Left lung (tissue), 4 donors: ENCODE measurements at regions not wholly inside any gene's neighbourhood (a gene's known extent, or its start where the extent isn't known, plus 50 kb on each side); places are given as distances from the start of the nearest gene placed in this dataset.

Experiments
- ATAC-seq: fragments of 200-7000 bp; cut with Tn5 transposase; one replicate; pipeline ENCODE4 v1.9.1; 2020; ENCODE audit warnings: moderate library complexity
- DNase-seq, 4 donors: peaks; one replicate each; pipeline ENCODE4 v3.0.0-alpha.2; 2013 to 2020
- H3K27ac ChIP-seq, 2 donors: fragments of 200-600 bp; sonication (generic) in 1 of 2; one replicate each; pipeline versions ENCODE4 v1.5.0 to v1.8.0; 2020 to 2021
- H3K27me3 ChIP-seq, 2 donors: fragments of 200-600 bp; sonication (generic) in 1 of 2; one replicate each; pipeline versions ENCODE4 v1.5.0 to v1.8.0; 2020 to 2021
- H3K36me3 ChIP-seq, 2 donors: fragments of 200-600 bp; sonication (generic) in 1 of 2; one replicate each; pipeline versions ENCODE4 v1.5.0 to v1.8.0; 2020 to 2021
- H3K4me1 ChIP-seq, 2 donors: fragments of 200-600 bp; one replicate each; pipeline ENCODE4 v1.8.0; 2021
- H3K4me3 ChIP-seq, 2 donors: fragments of 200-600 bp; sonication (generic) in 1 of 2; one replicate each; pipeline versions ENCODE4 v1.5.0 to v1.8.0; 2020 to 2021; ENCODE audit warnings: mild to moderate bottlenecking in 1 of 2
- H3K9me3 ChIP-seq, 2 donors: fragments of 200-600 bp; sonication (generic) in 1 of 2; one replicate each; pipeline versions ENCODE4 v1.5.0 to v1.8.0; 2020 to 2021
- intact Hi-C, 2 donors: fragments of 100-400 bp; cut with DNase I; formaldehyde crosslinking; loops; one replicate each; pipeline versions ENCODE4 v1.11.2 to v1.14.2; 2022
- TF ChIP-seq, protein P1 (sequence below), 2 donors: fragments of 200-600 bp; sonication (generic) in 1 of 2; IDR thresholded peaks; one replicate each; pipeline versions ENCODE4 v1.5.0 to v1.8.0; 2021; ENCODE audit warnings: antibody characterized with exemption in 2 of 2
- donor health status: DM: no; HTN: yes; CAD: no.
- donor health status: DM: no; HTN: no; CAD: no.

DNA sequence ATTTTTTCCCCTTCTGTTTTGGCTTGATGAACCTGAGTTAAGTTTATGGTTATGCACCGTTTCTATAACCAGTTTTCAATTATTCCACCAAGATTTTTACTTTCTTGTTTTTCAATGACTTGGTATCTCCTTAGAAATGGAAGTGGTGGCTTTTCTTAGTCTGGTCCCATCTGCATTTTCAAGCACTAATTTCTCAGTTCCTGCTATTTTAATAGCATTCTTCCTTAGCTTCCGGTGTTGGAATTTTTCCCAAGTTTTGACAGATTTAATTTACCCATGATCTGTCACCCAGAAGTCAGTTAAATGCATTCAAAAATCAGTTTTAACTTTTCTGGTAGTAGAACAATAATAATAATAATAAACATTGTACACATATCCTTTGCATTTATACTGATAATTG lies 184.6 kb upstream of the OLFM3 start:
- no peak overlapping the region for H3K4me3 ChIP-seq
- intact Hi-C loops = no loop called here
- no peak for ATAC-seq
- no peaks in the 10 kb centered on the region for H3K4me1 ChIP-seq
- no peaks in the 10 kb centered on the region for H3K27me3 ChIP-seq
- TF ChIP-seq, protein P1, sequence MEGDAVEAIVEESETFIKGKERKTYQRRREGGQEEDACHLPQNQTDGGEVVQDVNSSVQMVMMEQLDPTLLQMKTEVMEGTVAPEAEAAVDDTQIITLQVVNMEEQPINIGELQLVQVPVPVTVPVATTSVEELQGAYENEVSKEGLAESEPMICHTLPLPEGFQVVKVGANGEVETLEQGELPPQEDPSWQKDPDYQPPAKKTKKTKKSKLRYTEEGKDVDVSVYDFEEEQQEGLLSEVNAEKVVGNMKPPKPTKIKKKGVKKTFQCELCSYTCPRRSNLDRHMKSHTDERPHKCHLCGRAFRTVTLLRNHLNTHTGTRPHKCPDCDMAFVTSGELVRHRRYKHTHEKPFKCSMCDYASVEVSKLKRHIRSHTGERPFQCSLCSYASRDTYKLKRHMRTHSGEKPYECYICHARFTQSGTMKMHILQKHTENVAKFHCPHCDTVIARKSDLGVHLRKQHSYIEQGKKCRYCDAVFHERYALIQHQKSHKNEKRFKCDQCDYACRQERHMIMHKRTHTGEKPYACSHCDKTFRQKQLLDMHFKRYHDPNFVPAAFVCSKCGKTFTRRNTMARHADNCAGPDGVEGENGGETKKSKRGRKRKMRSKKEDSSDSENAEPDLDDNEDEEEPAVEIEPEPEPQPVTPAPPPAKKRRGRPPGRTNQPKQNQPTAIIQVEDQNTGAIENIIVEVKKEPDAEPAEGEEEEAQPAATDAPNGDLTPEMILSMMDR (IDR thresholded peaks at IDR 0.05) = no peak
- no peak for DNase-seq
- H3K9me3 ChIP-seq = no peaks in the 10 kb centered on the region
- H3K27ac ChIP-seq = no peak overlapping the region
- no peaks in the 10 kb centered on the region for H3K36me3 ChIP-seq

DNA sequence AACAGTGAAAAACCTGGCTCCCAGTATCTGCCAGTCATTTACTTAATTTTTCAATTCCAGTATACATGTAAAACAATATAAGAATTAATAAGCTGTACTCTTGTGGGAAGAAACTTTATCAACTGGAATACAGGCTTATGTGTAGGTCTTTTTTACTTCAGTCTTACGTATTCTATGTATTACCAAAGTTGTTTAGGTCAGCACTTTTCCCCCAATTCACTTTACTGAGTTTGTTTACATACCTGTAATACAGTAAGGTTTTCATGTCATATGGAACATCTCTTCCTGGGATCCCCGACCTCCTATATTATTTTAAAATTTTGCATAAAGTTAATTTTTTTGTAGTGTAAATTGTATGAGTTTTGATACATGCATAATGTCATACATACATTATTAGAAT lies 181.8 kb upstream of the OLFM3 start:
- no peak for ATAC-seq
- Histone ChIP-seq H3K9me3 (no peaks in the 10 kb centered on the region), H3K27me3 (no peaks in the 10 kb centered on the region), H3K4me3 (no peak overlapping the region), H3K4me1 (no peaks in the 10 kb centered on the region), H3K27ac (no peak overlapping the region), H3K36me3 (no peaks in the 10 kb centered on the region)
- no peak for DNase-seq
- intact Hi-C loops = no loop called here
- TF ChIP-seq, protein P1 (IDR thresholded peaks at IDR 0.05) = no peak

DNA sequence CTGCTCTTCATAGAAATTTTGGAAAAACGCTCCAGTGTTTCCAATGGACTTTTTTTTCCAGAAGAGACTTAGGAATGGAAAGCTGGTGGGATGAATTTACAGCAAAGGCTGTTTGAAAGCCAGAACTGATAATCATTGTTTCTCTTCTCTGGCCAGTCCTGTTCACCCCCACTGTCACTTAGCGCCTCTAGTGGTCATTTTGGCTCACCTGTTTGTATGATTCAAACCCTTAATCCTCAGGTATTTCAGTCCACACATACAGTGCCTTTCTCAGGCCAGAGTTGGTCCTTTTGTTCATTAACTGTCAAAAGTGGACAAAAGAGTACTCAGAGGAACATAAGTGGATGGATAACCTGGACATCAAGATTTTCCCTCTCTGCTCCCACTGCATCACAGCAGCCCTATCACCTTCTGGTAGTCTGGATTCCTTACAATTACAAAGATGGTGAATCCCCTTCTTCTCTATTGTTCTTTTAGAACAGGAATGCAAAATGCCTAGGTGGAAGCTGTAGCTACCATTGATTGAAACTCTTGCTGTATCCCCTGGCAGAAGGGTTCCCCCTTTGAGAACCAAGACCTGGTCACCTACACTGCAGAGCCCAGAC lies 177.6 kb upstream of the OLFM3 start:
- H3K4me3 ChIP-seq = no peak overlapping the region
- no peaks in the 10 kb centered on the region for H3K27me3 ChIP-seq
- intact Hi-C loops = no loop called here
- no peak overlapping the region for H3K27ac ChIP-seq
- no peaks in the 10 kb centered on the region for H3K9me3 ChIP-seq
- no peaks in the 10 kb centered on the region for H3K36me3 ChIP-seq
- no peak for DNase-seq
- TF ChIP-seq, protein P1 (IDR thresholded peaks at IDR 0.05) = peak in 1 of 2 donors; percentile 25
- ATAC-seq = no peak
- H3K4me1 ChIP-seq = no peaks in the 10 kb centered on the region

DNA sequence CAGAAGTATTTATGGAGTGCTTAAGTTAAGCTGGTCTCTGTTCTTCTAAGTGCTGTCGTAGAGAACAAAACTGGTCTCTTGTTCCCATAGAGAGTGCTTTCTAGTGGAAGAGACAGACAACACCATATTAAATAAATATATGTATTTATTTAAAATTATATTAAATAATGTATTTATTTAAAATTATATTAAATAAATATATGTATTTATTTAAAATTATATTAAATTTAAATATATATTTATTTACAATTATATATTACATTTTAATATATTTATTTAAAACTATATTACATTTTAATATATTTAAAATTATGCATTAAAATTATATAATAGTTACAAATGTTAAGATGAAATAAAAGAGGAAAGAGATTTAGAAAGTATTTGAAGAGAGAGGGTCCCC lies 175.5 kb upstream of the OLFM3 start:
- H3K36me3 ChIP-seq = no peaks in the 10 kb centered on the region
- ATAC-seq = no peak
- TF ChIP-seq, protein P1 (IDR thresholded peaks at IDR 0.05) = no peak

DNA sequence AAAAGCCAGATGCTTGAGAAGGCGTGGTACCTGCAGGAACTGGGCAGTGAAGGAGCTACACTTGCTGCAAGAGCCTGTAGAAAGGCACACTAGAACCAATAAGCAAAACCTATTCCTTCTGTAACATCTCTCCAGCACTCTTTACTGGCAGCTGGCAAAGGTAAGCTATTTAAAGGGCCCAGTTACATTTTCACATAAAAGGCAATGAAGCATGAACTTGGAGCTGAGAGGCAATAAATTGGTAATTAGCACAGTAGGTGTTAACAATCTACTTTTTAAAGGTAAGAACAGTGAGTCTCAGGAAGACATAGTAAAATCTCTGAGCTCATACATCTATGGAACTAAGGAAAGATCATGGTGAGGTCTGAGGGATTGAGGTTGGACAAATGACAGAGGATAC lies 167.1 kb upstream of the OLFM3 start:
- Histone ChIP-seq H3K9me3 (no peaks in the 10 kb centered on the region), H3K36me3 (no peaks in the 10 kb centered on the region), H3K4me1 (no peaks in the 10 kb centered on the region), H3K27ac (no peak overlapping the region), H3K27me3 (no peaks in the 10 kb centered on the region), H3K4me3 (no peak overlapping the region)
- DNase-seq (no peak), ATAC-seq (no peak)
- intact Hi-C loops = no loop called here
- TF ChIP-seq, protein P1 (IDR thresholded peaks at IDR 0.05) = no peak

More for the DNA sequence above, 175.5 kb upstream of the OLFM3 start:
- intact Hi-C loops = no loop called here
- no peak overlapping the region for H3K4me3 ChIP-seq
- H3K27ac ChIP-seq = no peak overlapping the region
- H3K4me1 ChIP-seq = no peaks in the 10 kb centered on the region
- no peaks in the 10 kb centered on the region for H3K9me3 ChIP-seq
- no peak for DNase-seq
- H3K27me3 ChIP-seq = no peaks in the 10 kb centered on the region
